NOMO-1 treated with DMSO at 0.1 percent for 48 hours (cell line): ENCODE measurements at regions not wholly inside any gene's neighbourhood (a gene's known extent, or its start where the extent isn't known, plus 50 kb on each side); places are given as distances from the start of the nearest gene placed in this dataset.
"Not testable (repeated sequence)": the region's sequence is repeated elsewhere in the genome, so short reads cannot be mapped to it uniquely, and the experiment has no call there.

Source experiments
- DNase-seq: peaks from one replicate; lab custom pipeline; 2025; ENCODE audit not compliant: unreplicated experiment; lab: John Stamatoyannopoulos, UW

DNA sequence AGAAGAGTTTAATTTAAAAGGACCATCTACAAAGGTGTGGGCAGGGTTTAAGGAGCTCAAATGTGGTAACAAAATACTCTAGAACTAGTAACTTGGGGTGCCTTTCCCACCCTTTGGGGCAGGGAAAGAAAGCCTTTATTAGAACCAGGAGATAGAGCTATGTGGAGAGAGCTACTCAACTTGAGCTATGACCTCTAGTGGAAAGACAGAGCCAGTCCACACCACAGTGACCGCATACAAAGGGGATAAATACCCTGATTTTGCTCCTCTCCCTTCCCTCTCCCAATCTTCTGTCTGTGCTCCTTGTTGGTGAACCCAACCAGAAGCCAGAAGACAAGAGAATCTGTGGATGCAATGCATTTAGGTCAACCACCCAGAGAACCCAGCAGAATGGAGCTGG, 54.4 kb upstream of the JAK1 start:
- no peak for DNase-seq

DNA sequence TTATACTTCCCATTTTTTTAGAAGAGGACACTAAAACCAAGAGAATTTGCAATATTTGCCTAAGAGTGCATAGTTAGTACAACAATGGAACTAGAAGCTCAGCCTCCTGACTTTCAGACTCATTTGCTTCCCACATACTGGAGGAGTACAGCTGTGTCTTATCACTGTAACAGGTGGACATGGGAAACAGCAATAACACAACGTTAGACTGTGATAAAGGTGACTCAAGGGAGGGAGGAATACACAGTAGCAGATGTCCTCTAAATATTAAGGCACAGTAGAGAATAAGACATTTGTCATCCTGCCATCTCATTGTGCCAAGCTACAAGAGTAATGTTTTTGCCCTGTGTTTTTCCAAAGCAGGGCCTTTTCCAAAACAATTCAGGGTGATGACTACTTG, 55.4 kb upstream of the JAK1 start:
- DNase-seq, result no peak

DNA sequence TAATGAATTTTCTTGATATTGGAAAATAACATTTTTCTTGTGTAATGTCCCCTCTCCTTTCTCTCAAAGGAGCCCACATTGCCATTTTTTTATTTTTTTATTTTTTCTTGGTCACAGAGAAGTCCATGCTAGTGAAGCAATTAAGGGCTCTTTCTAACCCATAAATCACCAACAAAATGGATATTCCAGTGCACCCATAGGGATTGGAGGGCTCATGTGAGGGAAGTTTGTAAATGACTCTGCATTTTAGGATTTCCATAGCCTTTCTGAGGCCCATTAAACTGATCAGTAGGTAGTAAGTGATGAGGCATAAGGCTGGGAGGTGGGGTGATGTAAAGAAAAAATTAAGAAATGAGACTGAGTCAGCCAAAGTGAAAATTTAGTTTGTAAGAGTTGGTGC, 55.9 kb upstream of the JAK1 start:
- DNase-seq, result no peak

DNA sequence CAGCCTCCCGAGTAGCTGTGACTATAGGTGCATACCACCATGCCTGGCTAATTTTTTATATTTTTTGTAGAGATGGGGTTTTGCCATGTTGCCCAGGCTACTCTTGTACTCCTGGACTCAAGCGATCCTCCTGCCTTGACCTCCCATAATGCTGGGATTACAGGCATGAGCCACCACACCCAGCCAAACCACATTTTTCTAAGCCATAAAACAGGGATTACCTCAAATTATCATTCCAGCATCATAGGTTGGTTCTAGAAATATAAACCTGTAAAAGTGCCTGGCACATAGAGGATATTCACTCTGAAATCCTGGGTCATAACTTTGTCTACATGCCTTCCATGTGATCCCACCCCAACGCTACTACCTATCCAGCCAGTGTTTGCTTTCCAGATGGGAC, 59.4 kb upstream of the JAK1 start:
- no peak for DNase-seq

DNA sequence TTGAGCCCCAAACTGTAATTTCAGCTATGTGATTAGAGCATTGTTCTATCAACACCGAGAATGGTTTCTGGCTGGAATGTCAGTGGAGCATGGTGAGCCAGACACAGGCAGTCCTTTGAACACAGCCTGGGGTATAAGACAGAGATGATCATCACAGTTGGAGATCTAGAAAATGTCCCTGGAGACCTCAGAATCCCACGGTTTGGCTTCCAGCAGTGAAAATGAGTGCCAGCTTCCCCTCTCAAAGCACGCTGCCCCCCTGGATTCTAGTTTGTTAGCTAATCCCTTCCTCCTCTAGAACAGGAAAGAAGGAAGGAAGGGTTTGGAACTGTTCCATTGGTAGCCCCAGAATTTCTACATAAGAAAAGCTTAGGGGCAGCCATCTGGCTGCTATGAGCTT, 59.9 kb upstream of the JAK1 start:
- no peak for DNase-seq

DNA sequence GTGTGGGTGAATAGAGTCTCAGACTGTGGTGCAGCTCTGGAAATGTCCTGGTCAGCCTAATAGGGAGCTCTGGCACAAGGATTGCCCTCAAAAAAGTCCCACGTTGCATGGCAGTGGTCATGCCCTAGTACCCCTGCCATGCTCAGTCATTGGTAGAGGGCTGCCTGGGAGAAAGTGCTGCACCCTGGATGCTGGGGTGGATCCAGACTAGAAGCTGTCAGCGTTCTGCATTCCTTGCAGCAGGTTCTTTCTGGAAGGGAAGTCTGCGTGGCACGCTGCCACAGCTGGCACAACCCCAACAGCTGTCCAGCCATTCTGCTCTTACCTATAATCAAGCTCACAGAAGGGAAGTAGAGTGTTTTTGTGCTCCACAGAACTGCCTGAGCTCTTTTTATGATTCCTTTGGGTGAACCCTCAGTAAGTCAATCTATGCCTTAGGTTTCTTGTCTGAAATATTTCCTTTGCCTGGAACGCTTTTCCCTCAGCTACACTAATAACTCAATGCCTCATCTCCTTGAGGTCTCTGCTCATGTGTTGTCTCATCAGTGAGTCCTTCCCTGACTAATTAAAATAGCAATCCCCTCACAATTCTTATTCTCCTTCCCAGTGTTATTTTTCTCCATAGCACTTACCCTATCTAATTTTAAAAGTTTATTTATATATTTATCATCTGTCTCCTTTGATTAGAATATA, 61.5 kb upstream of the JAK1 start:
- DNase-seq, result no peak

DNA sequence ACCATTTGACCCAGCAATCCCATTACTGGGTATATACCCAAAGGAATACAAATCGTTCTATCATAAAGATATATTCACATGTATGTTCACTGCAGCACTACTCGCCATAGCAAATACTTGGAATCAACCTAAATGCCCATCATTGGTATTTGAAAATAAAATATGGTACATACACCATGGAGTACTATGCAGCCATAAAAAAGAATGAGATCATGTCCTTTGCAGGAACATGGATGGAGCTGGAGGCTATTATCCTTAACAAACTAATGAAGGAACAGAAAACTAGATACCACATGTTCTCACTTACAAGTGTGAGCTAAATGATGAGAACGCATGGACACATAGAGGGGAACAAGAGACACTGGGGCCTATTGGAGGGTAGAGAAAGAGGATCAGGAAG, 63.1 kb upstream of the JAK1 start:
- DNase-seq, result not testable (repeated sequence)

DNA sequence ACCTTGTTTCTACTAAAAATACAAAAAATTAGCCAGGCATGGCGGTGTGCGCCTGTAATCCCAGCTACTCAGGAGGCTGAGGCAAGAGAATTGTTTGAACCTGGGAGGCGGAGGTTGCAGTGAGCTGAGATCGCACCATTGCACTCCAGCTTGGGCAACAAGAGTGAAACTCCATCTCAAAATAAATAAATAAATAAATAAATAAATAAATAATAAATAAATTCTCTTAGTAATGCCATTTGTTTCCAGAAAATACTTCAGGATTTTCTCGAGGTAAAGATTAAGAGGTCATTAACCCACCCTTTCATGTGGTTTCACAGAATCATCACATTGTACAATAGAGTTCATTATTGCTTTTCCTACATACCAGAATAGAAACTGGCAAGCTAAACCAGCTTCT, 68.5 kb upstream of the JAK1 start:
- DNase-seq, result not testable (repeated sequence)

DNA sequence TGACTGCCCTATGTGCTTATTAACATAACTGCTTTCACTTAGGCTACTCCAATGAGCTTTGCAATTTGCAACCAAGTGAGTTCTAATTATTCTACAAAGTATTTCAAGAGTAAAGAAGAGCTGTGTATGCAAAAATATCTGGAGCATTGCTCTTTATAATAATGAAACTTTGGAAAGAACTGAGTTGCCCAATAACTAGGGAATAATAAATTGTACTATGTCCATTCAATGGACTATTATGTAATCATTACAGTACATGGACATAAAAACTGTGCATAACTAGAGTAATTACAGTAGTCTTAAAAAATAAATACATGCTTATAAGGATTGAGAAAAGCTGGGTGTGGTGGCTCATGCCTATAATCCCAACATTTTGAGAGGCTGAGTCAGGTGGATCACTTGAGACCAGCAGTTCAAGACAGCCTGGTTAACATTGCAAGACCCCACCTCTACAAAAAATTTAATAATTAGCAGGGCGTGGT, 70.3 kb upstream of the JAK1 start:
- no peak for DNase-seq

DNA sequence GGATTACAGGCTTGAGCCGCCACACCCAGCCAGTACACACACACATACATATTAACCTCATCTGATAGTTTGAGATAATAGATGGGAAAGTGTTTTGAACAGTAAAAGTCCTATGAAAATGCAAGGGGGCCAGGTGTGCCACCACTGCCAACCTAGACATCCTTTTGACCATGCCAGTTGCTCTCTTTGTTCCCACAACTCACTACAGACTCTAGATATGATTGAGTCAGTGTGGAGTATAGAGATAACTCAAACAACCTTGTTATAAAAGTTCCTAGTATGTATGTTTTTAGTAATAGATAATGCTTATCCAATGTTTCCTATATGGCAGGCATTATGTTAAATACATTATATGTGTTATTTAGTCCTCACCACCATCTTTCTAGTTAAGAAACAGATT, 72.7 kb upstream of the JAK1 start:
- no peak for DNase-seq

DNA sequence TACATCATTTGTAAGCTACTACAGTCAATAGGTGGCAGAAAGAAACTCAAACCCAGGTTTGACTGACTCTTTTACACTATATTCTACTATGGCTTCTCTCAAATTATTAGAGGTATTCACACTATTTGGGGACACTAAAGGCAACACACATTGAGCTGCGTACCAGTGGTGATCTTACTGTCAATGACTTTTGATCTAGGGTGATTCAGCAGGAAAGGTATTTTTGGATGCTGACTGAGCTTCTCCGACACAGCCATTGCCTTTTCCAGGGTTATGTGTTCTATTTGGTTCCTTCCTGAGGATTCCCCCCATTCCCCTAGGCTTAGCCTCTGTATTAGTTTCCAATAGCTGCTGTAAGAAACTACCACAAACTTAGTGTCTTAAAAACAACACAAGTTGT, 73.2 kb upstream of the JAK1 start:
- no peak for DNase-seq

DNA sequence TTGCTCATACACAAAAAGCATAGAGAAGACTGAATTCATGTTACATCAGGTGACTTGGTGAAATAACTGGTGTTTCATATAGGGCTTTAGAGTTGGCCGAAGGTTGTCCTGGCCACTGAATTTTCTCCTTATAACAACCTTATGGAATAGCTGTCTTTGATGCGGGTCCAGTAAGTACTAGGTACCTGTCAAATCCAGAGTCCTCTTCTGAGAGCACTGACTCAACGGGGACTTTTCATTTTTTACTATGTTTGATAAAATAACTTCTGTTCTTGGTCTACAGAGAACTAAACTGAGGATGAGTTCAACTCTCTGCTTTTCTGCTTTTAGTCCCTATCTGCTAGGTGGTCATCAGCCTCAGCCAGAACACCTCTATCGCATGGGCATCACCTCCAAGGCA, 76.1 kb upstream of the JAK1 start:
- no peak for DNase-seq

DNA sequence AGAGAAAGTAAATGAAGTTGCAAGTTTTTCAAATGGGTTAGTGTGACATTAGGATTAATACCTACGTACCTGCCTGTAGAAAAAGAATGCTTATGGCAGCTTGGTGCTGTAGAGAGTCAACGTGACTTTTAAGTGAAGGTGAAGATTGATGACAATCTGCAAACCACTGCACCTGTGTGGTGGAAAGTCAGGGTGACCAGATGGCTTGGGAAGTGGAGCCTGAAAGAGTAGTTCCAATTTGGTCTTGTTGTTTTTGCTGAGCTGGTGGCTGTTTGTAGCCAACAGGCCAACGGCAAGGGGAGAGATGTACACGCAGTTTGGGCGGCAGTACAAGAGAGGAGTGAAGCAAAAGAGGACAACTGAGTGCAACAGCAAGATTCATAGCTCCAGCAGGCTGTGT, 78.1 kb upstream of the JAK1 start:
- DNase-seq, result no peak

DNA sequence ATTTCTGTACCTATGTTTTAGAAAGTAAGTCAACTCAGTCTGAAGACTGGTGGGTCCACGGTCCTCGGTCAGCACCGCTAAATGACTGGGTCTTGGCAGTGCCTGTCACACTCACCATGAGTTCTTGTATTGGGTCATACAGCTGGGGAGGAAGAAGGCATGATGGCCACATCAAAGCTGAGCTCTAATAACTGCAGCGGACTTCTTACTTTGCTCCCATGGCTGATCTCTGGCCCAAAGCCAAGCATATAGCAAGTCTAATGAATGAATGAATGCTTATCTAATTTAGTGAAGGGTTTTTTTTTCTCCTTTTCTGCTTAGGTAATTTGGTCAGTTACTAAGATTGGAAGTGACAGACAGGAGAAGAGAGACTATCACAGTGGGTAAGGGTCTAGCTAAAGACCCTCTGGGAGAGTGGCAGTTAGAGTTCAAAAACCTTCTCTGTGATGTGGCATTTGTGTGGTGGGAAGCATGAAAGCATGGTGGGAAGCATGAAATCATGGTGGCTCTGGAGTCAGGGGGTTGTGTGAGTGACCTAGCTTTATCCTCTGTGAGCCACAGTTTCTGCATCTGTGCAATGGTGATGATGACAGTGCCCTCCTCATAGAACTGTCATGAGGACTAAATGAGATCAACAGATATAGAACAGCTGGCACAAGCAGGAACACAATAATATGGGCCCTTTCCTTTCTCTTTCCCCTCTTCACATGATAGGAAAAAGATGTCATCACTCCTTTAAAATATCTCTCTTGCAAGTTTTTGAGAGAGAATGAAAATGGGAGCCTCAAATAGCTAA, 78.9 kb upstream of the JAK1 start:
- no peak for DNase-seq

DNA sequence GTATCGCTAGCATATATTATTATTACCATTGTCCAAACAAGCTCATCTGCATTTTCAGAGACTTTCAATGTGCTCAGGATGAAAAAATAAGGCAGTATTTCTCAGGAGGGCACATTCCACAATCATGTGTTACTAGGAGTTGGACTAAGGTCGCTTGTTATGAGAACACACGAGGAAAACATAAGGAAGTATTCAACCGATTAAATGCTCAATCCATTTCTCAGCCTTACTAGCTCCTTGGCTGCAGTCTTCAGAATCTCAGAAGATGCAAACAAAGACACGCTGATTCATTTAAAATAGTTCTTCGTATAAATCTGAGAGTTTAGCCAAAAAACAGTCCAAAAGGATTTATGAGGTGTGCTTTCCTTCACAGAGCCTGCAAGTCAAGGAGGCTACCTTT, 82.0 kb upstream of the JAK1 start:
- no peak for DNase-seq

DNA sequence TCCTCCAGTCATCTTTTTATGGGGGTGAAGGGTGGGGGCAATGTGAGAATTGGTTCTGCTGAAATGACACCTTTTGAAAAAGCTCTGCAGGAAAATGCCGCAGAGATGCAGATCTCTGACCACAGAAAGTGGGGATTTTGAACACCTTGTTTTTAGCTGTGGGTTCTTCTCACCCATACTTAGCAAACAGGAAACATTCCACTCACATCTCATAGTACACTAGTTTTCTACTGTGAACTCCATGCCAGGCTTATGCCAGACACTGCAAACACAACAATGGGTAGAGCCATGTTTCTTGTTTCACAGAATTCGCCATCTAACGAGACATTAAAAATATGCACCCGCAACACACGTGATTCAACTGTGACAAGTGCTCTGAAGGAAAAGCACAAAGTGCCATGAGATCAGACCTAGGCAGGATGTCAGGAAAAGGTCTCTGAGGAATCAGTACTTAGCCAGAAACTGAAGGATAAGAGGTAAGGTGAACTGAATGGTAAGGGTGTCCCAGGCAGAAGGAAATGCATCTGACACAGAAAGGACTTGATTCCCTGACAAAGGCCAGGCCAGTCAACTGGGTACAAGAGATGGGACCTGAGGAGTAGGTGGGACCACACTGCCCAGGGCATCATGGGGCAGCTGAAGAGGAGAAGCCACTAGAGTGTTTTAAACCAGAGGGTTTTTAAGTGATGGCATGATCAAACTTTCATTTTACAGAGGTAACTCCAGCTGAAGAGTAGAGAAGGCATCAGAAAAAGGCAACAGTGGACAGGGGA, 83.8 kb upstream of the JAK1 start:
- no peak for DNase-seq

DNA sequence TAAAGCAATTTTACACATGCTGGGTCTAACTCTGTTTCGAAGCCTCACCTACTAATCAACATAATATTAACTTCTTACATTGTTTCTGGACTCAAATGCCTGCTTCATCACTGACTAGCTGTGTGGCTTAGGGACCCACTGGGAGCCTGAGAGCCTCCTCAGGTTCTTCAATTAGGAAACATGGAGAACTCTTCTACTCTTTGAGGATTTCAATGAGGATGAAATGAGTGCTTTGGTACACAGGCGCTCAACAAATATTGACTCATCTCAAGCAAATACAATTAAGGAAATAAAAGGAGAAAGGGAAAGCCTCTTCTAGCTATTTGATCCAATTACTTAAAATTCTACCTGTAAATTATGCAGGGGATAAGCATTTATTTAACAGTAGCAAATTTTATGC, 84.4 kb upstream of the JAK1 start:
- no peak for DNase-seq

DNA sequence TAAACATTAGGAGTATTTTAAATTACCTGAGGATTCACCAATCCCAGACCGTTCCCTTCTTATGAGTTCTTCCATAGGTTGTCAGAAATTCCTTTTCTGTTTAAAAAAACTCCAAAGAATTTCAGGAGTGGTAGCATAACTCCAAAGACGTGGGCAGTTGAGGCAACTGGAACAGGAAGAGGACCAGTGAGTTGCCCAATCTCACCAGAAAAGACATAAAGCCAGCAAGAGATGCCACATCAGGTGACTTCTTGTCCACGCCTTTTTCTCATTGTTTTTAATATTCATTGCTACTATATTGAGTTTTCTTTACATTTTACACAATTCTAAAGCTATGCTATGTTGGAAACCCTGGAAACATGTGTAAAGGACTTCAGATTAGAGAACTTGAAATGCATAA, 88.1 kb upstream of the JAK1 start:
- peak; percentile 15 for DNase-seq

DNA sequence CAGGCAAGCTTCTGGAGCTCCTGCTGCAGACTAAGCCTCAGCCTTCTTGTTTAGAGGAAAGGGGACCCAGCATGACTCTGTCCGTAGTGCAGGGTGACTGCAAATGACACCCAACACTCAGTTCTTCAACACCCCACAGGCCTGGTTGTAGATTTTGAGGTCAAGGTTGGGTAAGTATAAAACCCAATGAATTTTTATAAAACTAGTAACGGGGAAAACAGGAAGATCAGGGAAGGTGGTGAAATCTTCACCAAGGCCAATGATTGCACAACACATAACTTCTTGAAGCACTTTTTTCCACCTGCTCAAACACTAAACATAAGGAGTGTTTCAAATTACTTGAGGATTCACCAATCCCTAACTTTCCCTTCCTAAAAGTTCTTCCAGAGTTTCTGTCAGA, 89.4 kb upstream of the JAK1 start:
- DNase-seq, result peak; percentile 70

DNA sequence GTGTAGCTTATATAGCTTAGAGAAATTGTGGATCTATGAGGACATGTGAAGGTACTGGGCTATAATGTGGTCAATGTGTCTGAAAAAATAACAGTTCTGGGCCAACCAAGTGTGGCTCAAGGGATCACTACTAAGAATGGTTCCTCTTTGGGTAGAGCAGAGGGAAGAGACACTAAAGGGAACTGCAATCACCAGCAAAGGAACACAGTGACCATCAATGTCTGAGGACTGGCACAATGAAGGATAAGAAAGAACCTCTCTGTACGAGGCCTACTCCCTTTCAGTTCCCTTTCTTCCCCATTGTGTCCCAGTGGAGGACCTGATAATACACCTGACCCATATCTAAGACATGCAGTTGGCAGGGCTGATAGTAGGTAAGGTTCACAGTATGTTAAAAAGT, 89.9 kb upstream of the JAK1 start:
- peak; percentile 80 for DNase-seq

DNA sequence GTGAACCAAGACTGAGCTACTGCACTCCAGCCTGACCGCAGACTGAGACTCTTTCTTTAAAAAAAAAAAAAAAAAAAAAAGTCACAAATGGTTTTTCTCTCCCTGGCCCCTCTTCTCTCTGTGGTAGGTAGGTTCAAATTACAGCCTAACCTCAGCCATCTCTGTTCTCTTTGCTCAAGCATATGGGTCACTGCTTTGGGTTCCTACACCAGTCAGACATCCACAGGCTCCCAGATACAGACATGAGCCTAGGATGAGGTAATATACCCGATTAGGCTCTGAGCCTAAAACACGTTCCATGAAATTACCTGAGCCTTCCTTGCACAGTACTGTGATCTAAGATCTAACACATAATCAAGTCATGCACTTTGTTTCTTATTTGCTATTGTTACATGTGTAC, 90.5 kb upstream of the JAK1 start:
- DNase-seq, result no peak
